GM19455 (cell line): ENCODE measurements at regions not wholly inside any gene's neighbourhood (a gene's known extent, or its start where the extent isn't known, plus 50 kb on each side); places are given as distances from the start of the nearest gene placed in this dataset.
"Not testable (repeated sequence)": the region's sequence is repeated elsewhere in the genome, so short reads cannot be mapped to it uniquely, and the experiment has no call there.

ENCODE experiments used
- ATAC-seq: cut with Tn5 transposase; IDR thresholded peaks from one replicate; pipeline ENCODE4 v1.9.1; 2021; ENCODE audit not compliant: unreplicated experiment

GRCh38 chr2:113386780-113387433, 50.6 kb upstream of the ZNG1B start:
- ATAC-seq: not testable (repeated sequence)

GRCh38 chr2:113379621-113380020, 57.9 kb upstream of the ZNG1B start:
- ATAC-seq: not testable (repeated sequence)

- ATAC-seq: peak; percentile 65
These were observed 60.5 kb upstream of the ZNG1B start for GRCh38 chr2:113376913-113377445.

GRCh38 chr2:113376253-113376912, 61.1 kb upstream of the ZNG1B start:
- peak; percentile 12 for ATAC-seq

GRCh38 chr2:113374857-113375256, 62.6 kb upstream of the ZNG1B start:
- not testable (repeated sequence) for ATAC-seq

- not testable (repeated sequence) for ATAC-seq
These were observed 65.1 kb upstream of the ZNG1B start for GRCh38 chr2:113372258-113372834.

GRCh38 chr2:113370478-113371091, 66.9 kb upstream of the ZNG1B start:
- no peak for ATAC-seq

GRCh38 chr2:113370030-113370429, 67.5 kb upstream of the ZNG1B start:
- no peak for ATAC-seq

GRCh38 chr2:113368581-113368980, 68.9 kb upstream of the ZNG1B start:
- ATAC-seq: not testable (repeated sequence)

GRCh38 chr2:113366821-113367220, 70.7 kb upstream of the ZNG1B start:
- ATAC-seq: not testable (repeated sequence)

- ATAC-seq: not testable (repeated sequence)
These were observed 71.7 kb upstream of the ZNG1B start for GRCh38 chr2:113365791-113366190.

- ATAC-seq: not testable (repeated sequence)
These were observed 72.2 kb upstream of the ZNG1B start for GRCh38 chr2:113365290-113365689.

- ATAC-seq: no peak
These were observed 76.4 kb upstream of the ZNG1B start for GRCh38 chr2:113361051-113361450.

GRCh38 chr2:113357071-113357470, 78.3 kb upstream of the PAX8 start:
- no peak for ATAC-seq

- ATAC-seq: not testable (repeated sequence)
These were observed 77.6 kb upstream of the PAX8 start for GRCh38 chr2:113356284-113356683.

GRCh38 chr2:113355339-113356015, 76.8 kb upstream of the PAX8 start:
- ATAC-seq: not testable (repeated sequence)

- ATAC-seq: no peak
These were observed 72.9 kb upstream of the PAX8 start for GRCh38 chr2:113351375-113352355.

- not testable (repeated sequence) for ATAC-seq
These were observed 65.1 kb upstream of the PAX8 start for GRCh38 chr2:113343800-113344199.

- ATAC-seq: no peak
These were observed 63.9 kb upstream of the PAX8 start for GRCh38 chr2:113342650-113343049.

GRCh38 chr2:113341870-113342253, 63.1 kb upstream of the PAX8 start:
- not testable (repeated sequence) for ATAC-seq
